ENCODE measurements at regions not wholly inside any gene's neighbourhood (a gene's known extent, or its start where the extent isn't known, plus 50 kb on each side); places are given as distances from the start of the nearest gene placed in this dataset.

- TF ChIP-seq HMG20A (CRISPR knock-in tag; conservative IDR thresholded peaks at IDR 0.05) = no peak
- no peak for TF ChIP-seq ATF1 (CRISPR knock-in tag; IDR thresholded peaks at IDR 0.05)
- no peak for TF ChIP-seq ATF1 (tag; IDR thresholded peaks at IDR 0.05)
- no peak for TF ChIP-seq ZNF121 (CRISPR knock-in tag; conservative IDR thresholded peaks at IDR 0.05)
- no peak for TF ChIP-seq CEBPB (tag; IDR thresholded peaks at IDR 0.05)
- no peak for TF ChIP-seq PHF20 (IDR thresholded peaks at IDR 0.05; ENCODE audit: partially characterized antibody)
- TF ChIP-seq TFAM (CRISPR knock-in tag; conservative IDR thresholded peaks at IDR 0.05) = no peak
- no peak for TF ChIP-seq ZNF707 (CRISPR knock-in tag; conservative IDR thresholded peaks at IDR 0.05)
- TF ChIP-seq SUPT5H (IDR thresholded peaks at IDR 0.05) = no peak
- no peak for TF ChIP-seq CCAR2 (IDR thresholded peaks at IDR 0.05; ENCODE audit: low read depth, low read length)
- no peak for TF ChIP-seq ZNF778 (CRISPR knock-in tag; IDR thresholded peaks at IDR 0.05)
- TF ChIP-seq CREB1 (IDR thresholded peaks at IDR 0.05) = no peak
- TF ChIP-seq CREB1 (CRISPR knock-in tag; IDR thresholded peaks at IDR 0.05) = no peak
- no peak for TF ChIP-seq SPI1 (IDR thresholded peaks at IDR 0.05; ENCODE audit: borderline replicate concordance, low read depth, low read length)
- no peak for TF ChIP-seq PTBP1 (IDR thresholded peaks at IDR 0.05; ENCODE audit: low read depth, low read length)
- TF ChIP-seq HDAC1 (IDR thresholded peaks at IDR 0.05) = no peak
- no peak for TF ChIP-seq IFI16 (CRISPR knock-in tag; IDR thresholded peaks at IDR 0.05)
- TF ChIP-seq, protein P1, sequence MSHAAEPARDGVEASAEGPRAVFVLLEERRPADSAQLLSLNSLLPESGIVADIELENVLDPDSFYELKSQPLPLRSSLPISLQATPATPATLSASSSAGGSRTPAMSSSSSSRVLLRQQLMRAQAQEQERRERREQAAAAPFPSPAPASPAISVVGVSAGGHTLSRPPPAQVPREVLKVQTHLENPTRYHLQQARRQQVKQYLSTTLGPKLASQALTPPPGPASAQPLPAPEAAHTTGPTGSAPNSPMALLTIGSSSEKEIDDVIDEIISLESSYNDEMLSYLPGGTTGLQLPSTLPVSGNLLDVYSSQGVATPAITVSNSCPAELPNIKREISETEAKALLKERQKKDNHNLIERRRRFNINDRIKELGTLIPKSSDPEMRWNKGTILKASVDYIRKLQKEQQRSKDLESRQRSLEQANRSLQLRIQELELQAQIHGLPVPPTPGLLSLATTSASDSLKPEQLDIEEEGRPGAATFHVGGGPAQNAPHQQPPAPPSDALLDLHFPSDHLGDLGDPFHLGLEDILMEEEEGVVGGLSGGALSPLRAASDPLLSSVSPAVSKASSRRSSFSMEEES (CRISPR knock-in tag; IDR thresholded peaks at IDR 0.05) = no peak
- Histone ChIP-seq H4K20me1 (replicated peaks; ENCODE audit: control insufficient read depth, insufficient read depth, low read length) (no peaks in the 10 kb centered on the region), H2AFZ (ENCODE audit: low read depth, low read length) (peak overlapping the region; percentile 33; the same call in 1 of the 2 replicates), H3K4me1 (replicated peaks in 1 of 2; ENCODE audit: control insufficient read depth in 2 of 2, insufficient read depth in 2 of 2, low read length in 2 of 2) (no peaks in the 10 kb centered on the region; a peak in 1 of 5 replicates), H3K36me3 (ENCODE audit: control insufficient read depth, insufficient read depth, low read length) (no peaks in the 10 kb centered on the region), H3K4me3 (no peak overlapping the region), H3K79me2 (ENCODE audit: control insufficient read depth, insufficient read depth, low read length) (no peaks in the 10 kb centered on the region), H3K9ac (ENCODE audit: insufficient read depth in 1 of 2, low read depth in 2 of 2, low read length in 2 of 2) (no peak overlapping the region), H3K9me1 (ENCODE audit: control insufficient read depth, insufficient read depth, low read length) (no peaks in the 10 kb centered on the region), H3K27ac (ENCODE audit: extremely low read depth, low read depth, low read length) (no peak overlapping the region), H3K27me3 (ENCODE audit: control insufficient read depth in 2 of 2, insufficient read depth in 2 of 2, low read length in 2 of 2) (no peaks in the 10 kb centered on the region), H3K9me3 (replicated peaks; ENCODE audit: control insufficient read depth, insufficient read depth, low read depth, low read length) (no peaks in the 10 kb centered on the region), H3K4me2 (ENCODE audit: insufficient read depth, low read length) (no peak overlapping the region)
- FAIRE-seq (no peak), DNase-seq (ENCODE audit: extremely low read depth in 1 of 4, low spot score in 3 of 4) (no peak), ATAC-seq (no peak)
- ChIA-PET CTCF (ENCODE audit: low intra/inter-chr PET ratio) (no interaction called here), POLR2A (no interaction called here)
- no TSS peak for BruUV-seq (replicated peaks)
- 13% methylated on average over 3 of the region's 3 CpGs for whole genome bisulfite sequencing (ENCODE audit: insufficient coverage, low coverage, missing lambda C conversion rate)
- in situ Hi-C loops (cut with MboI) = no loop called here
- intact Hi-C loops (cut with micrococcal nuclease) = no loop called here
These were observed 141.3 kb upstream of the HMGN3 start for GRCh38 chr6:79375635-79376337.

Data from K562 (cell line).